Tibial artery (tissue), 4 donors: ENCODE measurements at regions not wholly inside any gene's neighbourhood (a gene's known extent, or its start where the extent isn't known, plus 50 kb on each side); places are given as distances from the start of the nearest gene placed in this dataset.

Experiments used
- DNase-seq, 2 donors: peaks; one replicate each; pipeline ENCODE4 v3.0.0-alpha.2; 2019
- H3K27ac ChIP-seq, 2 donors: fragments of 200-600 bp; sonication (generic) in 1 of 2; 1 replicate in 1 of 2; 2 replicates in 1 of 2; pipeline ENCODE4 v1.5.1; 2018 to 2019; ENCODE audit warnings: mild to moderate bottlenecking in 1 of 2
- H3K27me3 ChIP-seq, 2 donors: fragments of 200-600 bp; sonication (generic) in 1 of 2; one replicate each; pipeline versions ENCODE4 v1.5.1 to v1.6.0; 2016 to 2019
- H3K36me3 ChIP-seq, 3 donors: fragments of 200-600 bp; sonication (generic) in 2 of 3; one replicate each; pipeline ENCODE4 v1.5.1; 2016 to 2019; ENCODE audit warnings: mild to moderate bottlenecking in 2 of 3
- H3K4me1 ChIP-seq, 4 donors: fragments of 200-600 bp; sonication (generic) in 2 of 4; 1 replicate in 3 of 4; 2 replicates in 1 of 4; pipeline ENCODE4 v1.5.1; 2016 to 2019
- H3K4me3 ChIP-seq, 2 donors: fragments of 200-600 bp; sonication (generic) in 1 of 2; 1 replicate in 1 of 2; 2 replicates in 1 of 2; pipeline ENCODE4 v1.5.1; 2018 to 2019; ENCODE audit warnings: mild to moderate bottlenecking in 2 of 2
- H3K9me3 ChIP-seq, 3 donors: fragments of 200-600 bp; sonication (generic) in 1 of 3; one replicate each; pipeline ENCODE4 v1.5.1; 2016 to 2019
- CTCF ChIP-seq, 2 experiments: fragments of 200-600 bp in 1 of 2; fragments of 450-650 bp in 1 of 2; IDR thresholded peaks; one replicate each; pipeline ENCODE4 v1.5.1; 2017 to 2019; ENCODE audit warnings: antibody characterized with exemption in 2 of 2, mild to moderate bottlenecking in 1 of 2, moderate library complexity in 1 of 2
- intact Hi-C: fragments of 100-400 bp; cut with DNase I; formaldehyde crosslinking; loops from one replicate; pipeline ENCODE4 v1.15.0; 2023; ENCODE audit warnings: low total_unique reads

- no peak overlapping the region for H3K4me3 ChIP-seq
- DNase-seq = no peak
- TF ChIP-seq CTCF (IDR thresholded peaks at IDR 0.05) = no peak
- no peak overlapping the region for H3K27ac ChIP-seq
- no peaks in the 10 kb centered on the region for H3K4me1 ChIP-seq
- no peaks in the 10 kb centered on the region for H3K36me3 ChIP-seq
- intact Hi-C loops = no loop called here
- no peaks in the 10 kb centered on the region for H3K9me3 ChIP-seq
- no peaks in the 10 kb centered on the region for H3K27me3 ChIP-seq
These were observed 1548.5 kb upstream of the IGFBP7 start for GRCh38 chr4:58658701-58659100.

GRCh38 chr4:58653251-58653650, 1543.1 kb upstream of the IGFBP7 start:
- H3K9me3 ChIP-seq = no peaks in the 10 kb centered on the region
- intact Hi-C loops = no loop called here
- no peaks in the 10 kb centered on the region for H3K27me3 ChIP-seq
- no peak for TF ChIP-seq CTCF (IDR thresholded peaks at IDR 0.05)
- no peaks in the 10 kb centered on the region for H3K36me3 ChIP-seq
- H3K4me1 ChIP-seq = no peaks in the 10 kb centered on the region
- no peak overlapping the region for H3K4me3 ChIP-seq
- DNase-seq = no peak
- H3K27ac ChIP-seq = no peak overlapping the region

- Histone ChIP-seq H3K27me3 (no peaks in the 10 kb centered on the region), H3K27ac (no peak overlapping the region), H3K4me3 (no peak overlapping the region), H3K36me3 (no peaks in the 10 kb centered on the region), H3K9me3 (no peaks in the 10 kb centered on the region), H3K4me1 (no peaks in the 10 kb centered on the region)
- TF ChIP-seq CTCF (IDR thresholded peaks at IDR 0.05) = no peak
- intact Hi-C loops = no loop called here
- DNase-seq = no peak
These were observed 1539.0 kb upstream of the IGFBP7 start for GRCh38 chr4:58649226-58649625.

GRCh38 chr4:58646126-58646525, 1535.9 kb upstream of the IGFBP7 start:
- no peak overlapping the region for H3K27ac ChIP-seq
- H3K4me1 ChIP-seq = no peaks in the 10 kb centered on the region
- no peaks in the 10 kb centered on the region for H3K27me3 ChIP-seq
- no peaks in the 10 kb centered on the region for H3K9me3 ChIP-seq
- intact Hi-C loops = no loop called here
- no peak for TF ChIP-seq CTCF (IDR thresholded peaks at IDR 0.05)
- no peaks in the 10 kb centered on the region for H3K36me3 ChIP-seq
- no peak for DNase-seq
- H3K4me3 ChIP-seq = no peak overlapping the region

- Histone ChIP-seq H3K36me3 (no peaks in the 10 kb centered on the region), H3K4me3 (no peak overlapping the region), H3K9me3 (no peaks in the 10 kb centered on the region), H3K27me3 (no peaks in the 10 kb centered on the region), H3K27ac (no peak overlapping the region), H3K4me1 (no peaks in the 10 kb centered on the region)
- TF ChIP-seq CTCF (IDR thresholded peaks at IDR 0.05) = no peak
- intact Hi-C loops = no loop called here
- DNase-seq = no peak
These were observed 1534.4 kb upstream of the IGFBP7 start for GRCh38 chr4:58644549-58644948.

- no peak overlapping the region for H3K27ac ChIP-seq
- no peaks in the 10 kb centered on the region for H3K36me3 ChIP-seq
- no peaks in the 10 kb centered on the region for H3K27me3 ChIP-seq
- TF ChIP-seq CTCF (IDR thresholded peaks at IDR 0.05) = no peak
- H3K4me3 ChIP-seq = no peak overlapping the region
- H3K4me1 ChIP-seq = no peaks in the 10 kb centered on the region
- H3K9me3 ChIP-seq = no peaks in the 10 kb centered on the region
- DNase-seq = no peak
- intact Hi-C loops = no loop called here
These were observed 1526.2 kb upstream of the IGFBP7 start for GRCh38 chr4:58636381-58636780.
